ENCODE measurements at regions not wholly inside any gene's neighbourhood (a gene's known extent, or its start where the extent isn't known, plus 50 kb on each side); places are given as distances from the start of the nearest gene placed in this dataset.

- dilution Hi-C loops (cut with MboI; ENCODE audit: extremely low pct_ligation_motif_present, low sequenced_read_pairs), result no loop called here
- FAIRE-seq (no peak), DNase-seq (ENCODE audit: low read depth, low spot score) (no peak)
- Histone ChIP-seq H2AFZ (ENCODE audit: low read depth, low read length) (no peak overlapping the region), H3K79me2 (ENCODE audit: control insufficient read depth, insufficient read depth, low read length) (no peaks in the 10 kb centered on the region), H3K4me3 (replicated peaks in 1 of 3; ENCODE audit: insufficient read depth in 1 of 3, low read depth in 1 of 3, low read length in 3 of 3) (no peak overlapping the region), H3K36me3 (ENCODE audit: control insufficient read depth in 2 of 2, extremely low read depth in 1 of 2, insufficient read depth in 2 of 2, low read length in 2 of 2) (no peaks in the 10 kb centered on the region), H3K9ac (replicated peaks; ENCODE audit: extremely low read depth, insufficient read depth, low read length) (no peak overlapping the region), H3K4me2 (ENCODE audit: insufficient read depth, low read length) (no peak overlapping the region), H3K9me3 (replicated peaks; ENCODE audit: control insufficient read depth, insufficient read depth, low read length) (no peaks in the 10 kb centered on the region), H3K27me3 (ENCODE audit: control insufficient read depth in 2 of 2, insufficient read depth in 2 of 2, low read length in 2 of 2) (no peaks in the 10 kb centered on the region), H3K27ac (ENCODE audit: insufficient read depth, low read depth, low read length) (no peak overlapping the region), H4K20me1 (replicated peaks; ENCODE audit: control insufficient read depth, extremely low read depth, insufficient read depth, low read length) (no peaks in the 10 kb centered on the region), H3K4me1 (ENCODE audit: control insufficient read depth, extremely low read depth, insufficient read depth, low read length) (peaks cover 11% of the 10 kb centered on the region), H3K9me1 (replicated peaks; ENCODE audit: control insufficient read depth, extremely low read depth, insufficient read depth, low read length) (no peaks in the 10 kb centered on the region)
- ChIA-PET CTCF (no interaction called here), POLR2A (no interaction called here)
- no TSS peak for BruUV-seq (replicated peaks)
- TF ChIP-seq POLR2AphosphoS5 (IDR thresholded peaks at IDR 0.05; ENCODE audit: insufficient read depth, low read depth, low read length) (no peak), MAX (IDR thresholded peaks at IDR 0.05; ENCODE audit: insufficient read depth, insufficient read length) (no peak), EZH2 (IDR thresholded peaks at IDR 0.05; ENCODE audit: borderline replicate concordance, low read depth, low read length, severe bottlenecking) (no peak), POLR2A (IDR thresholded peaks at IDR 0.05; ENCODE audit: low read depth, low read length) (no peak)
- intact Hi-C loops (cut with micrococcal nuclease), result no loop called here
These were observed 231.0 kb upstream of the DAPK1 start for GRCh38 chr9:87266697-87267096.

GRCh38 chr9:87267251-87268070, 230.2 kb upstream of the DAPK1 start:
- BruUV-seq (replicated peaks), result no TSS peak
- H3K9me3 ChIP-seq (replicated peaks; ENCODE audit: control insufficient read depth, insufficient read depth, low read length), result no peaks in the 10 kb centered on the region
- no peaks in the 10 kb centered on the region for H3K79me2 ChIP-seq (ENCODE audit: control insufficient read depth, insufficient read depth, low read length)
- H4K20me1 ChIP-seq (replicated peaks; ENCODE audit: control insufficient read depth, extremely low read depth, insufficient read depth, low read length), result no peaks in the 10 kb centered on the region
- no peaks in the 10 kb centered on the region for H3K27me3 ChIP-seq (ENCODE audit: control insufficient read depth in 2 of 2, insufficient read depth in 2 of 2, low read length in 2 of 2)
- H3K27ac ChIP-seq (ENCODE audit: insufficient read depth, low read depth, low read length), result no peak overlapping the region
- H3K36me3 ChIP-seq (ENCODE audit: control insufficient read depth in 2 of 2, extremely low read depth in 1 of 2, insufficient read depth in 2 of 2, low read length in 2 of 2), result no peaks in the 10 kb centered on the region
- ChIA-PET CTCF (no interaction called here), POLR2A (no interaction called here)
- H3K9ac ChIP-seq (replicated peaks; ENCODE audit: extremely low read depth, insufficient read depth, low read length), result no peak overlapping the region
- H3K4me1 ChIP-seq (ENCODE audit: control insufficient read depth, extremely low read depth, insufficient read depth, low read length), result peaks cover 11% of the 10 kb centered on the region
- H2AFZ ChIP-seq (ENCODE audit: low read depth, low read length), result no peak overlapping the region
- H3K4me3 ChIP-seq (replicated peaks in 1 of 3; ENCODE audit: insufficient read depth in 1 of 3, low read depth in 1 of 3, low read length in 3 of 3), result no peak overlapping the region
- no peak overlapping the region for H3K4me2 ChIP-seq (ENCODE audit: insufficient read depth, low read length)
- no peaks in the 10 kb centered on the region for H3K9me1 ChIP-seq (replicated peaks; ENCODE audit: control insufficient read depth, extremely low read depth, insufficient read depth, low read length)
- TF ChIP-seq FOS (IDR thresholded peaks at IDR 0.05; ENCODE audit: borderline replicate concordance, insufficient read depth, low read length), result no peak
- no peak for TF ChIP-seq GATA2 (IDR thresholded peaks at IDR 0.05; ENCODE audit: insufficient read depth, insufficient read length, low read depth, low read length)
- no peak for TF ChIP-seq EZH2 (IDR thresholded peaks at IDR 0.05; ENCODE audit: borderline replicate concordance, low read depth, low read length, severe bottlenecking)
- no peak for TF ChIP-seq POLR2A (IDR thresholded peaks at IDR 0.05; ENCODE audit: low read depth, low read length)
- TF ChIP-seq JUN (IDR thresholded peaks at IDR 0.05; ENCODE audit: borderline replicate concordance, insufficient read depth, insufficient read length, low read depth), result no peak
- no peak for TF ChIP-seq MAX (IDR thresholded peaks at IDR 0.05; ENCODE audit: insufficient read depth, insufficient read length)
- no peak for TF ChIP-seq POLR2AphosphoS5 (IDR thresholded peaks at IDR 0.05; ENCODE audit: insufficient read depth, low read depth, low read length)
- TF ChIP-seq CTCF (IDR thresholded peaks at IDR 0.05; ENCODE audit: extremely low read depth in 1 of 2, insufficient read depth in 1 of 2, low read depth in 1 of 2, low read length in 2 of 2), result no peak
- TF ChIP-seq MYC (IDR thresholded peaks at IDR 0.05; ENCODE audit: low read depth, low read length), result no peak
- FAIRE-seq (no peak), DNase-seq (ENCODE audit: low read depth, low spot score) (no peak)
- intact Hi-C loops (cut with micrococcal nuclease), result no loop called here
- dilution Hi-C loops (cut with MboI; ENCODE audit: extremely low pct_ligation_motif_present, low sequenced_read_pairs), result no loop called here

All from endothelial cell of umbilical vein (primary cell).